ENCODE measurements at regions not wholly inside any gene's neighbourhood (a gene's known extent, or its start where the extent isn't known, plus 50 kb on each side); places are given as distances from the start of the nearest gene placed in this dataset.

DNA sequence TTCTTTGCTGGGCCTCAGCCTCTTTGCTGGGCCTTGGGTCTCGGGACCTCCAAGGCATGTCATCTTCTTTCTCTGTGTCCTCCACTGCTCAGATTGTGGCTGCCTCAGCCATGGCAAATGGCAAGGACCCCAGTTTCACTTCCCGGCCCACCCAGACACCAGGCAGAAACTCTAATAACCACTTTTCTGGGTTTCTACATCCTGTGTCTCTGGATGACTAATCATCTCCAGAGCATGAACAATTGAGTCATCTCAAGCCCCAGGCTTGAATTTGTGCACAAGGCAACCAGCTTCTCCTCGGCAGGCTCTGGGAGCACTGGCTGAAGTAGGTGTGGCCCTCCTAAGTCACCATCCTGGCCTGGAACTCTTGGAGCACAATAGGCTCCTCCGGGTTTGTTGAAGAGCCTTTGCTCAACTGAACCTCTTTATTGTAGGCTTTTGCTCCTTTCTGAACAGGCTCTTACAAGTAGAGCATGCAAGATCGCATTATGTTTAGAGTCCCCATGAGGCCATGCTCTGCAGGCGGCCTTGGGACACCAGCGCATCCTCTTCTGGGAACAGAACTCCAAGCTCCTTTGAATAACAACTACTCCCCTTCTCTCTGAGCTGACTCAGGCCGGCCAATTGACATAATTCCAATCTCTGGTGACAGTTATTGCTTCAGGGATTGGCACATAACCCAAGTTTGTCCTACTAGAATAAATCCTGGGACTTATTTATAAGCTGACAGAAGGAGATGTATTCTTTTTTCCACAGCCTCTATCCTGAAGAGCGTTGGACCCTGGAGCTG, 218.1 kb downstream of the WDR11 start:
- no peak overlapping the region for H3K4me3 ChIP-seq (ENCODE audit: low read depth, low read length)

DNA sequence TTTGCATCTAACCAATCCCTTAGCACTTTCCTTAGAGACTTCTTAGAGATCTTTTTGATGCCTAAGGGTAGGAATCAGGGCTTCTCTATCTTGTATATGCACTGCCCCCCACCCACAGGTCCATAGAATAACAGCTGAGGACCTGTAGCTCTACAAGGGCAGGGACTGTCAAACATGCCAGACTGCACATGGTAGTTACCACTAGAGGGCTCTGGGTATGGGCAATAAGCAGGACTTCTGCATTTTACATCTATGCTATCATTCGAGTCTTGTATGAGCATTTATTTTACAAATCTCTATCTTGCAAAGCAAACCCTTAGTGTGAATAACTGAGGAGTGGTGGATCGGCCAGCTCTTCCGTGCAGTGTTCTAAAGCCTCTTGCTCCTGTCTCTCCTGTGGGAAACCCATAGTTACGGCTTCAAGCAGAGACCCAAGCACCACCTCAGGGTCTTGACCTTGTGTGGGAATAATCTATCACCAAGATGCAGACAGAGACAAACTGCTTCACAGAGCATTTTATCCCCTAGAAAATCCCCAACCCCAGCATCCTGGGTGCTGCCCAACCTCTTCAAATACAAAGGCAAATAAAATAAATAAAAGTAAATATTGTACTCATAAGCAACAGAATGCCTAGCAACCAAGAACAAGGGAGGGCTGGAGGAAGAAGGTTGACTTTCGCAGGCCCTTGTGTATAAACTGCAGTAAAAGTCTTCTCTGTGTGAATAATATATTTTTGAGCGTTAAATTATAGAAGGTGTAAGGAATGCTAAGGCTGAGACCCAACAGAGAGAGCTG, 219.3 kb downstream of the WDR11 start:
- H3K4me3 ChIP-seq (ENCODE audit: low read depth, low read length), result no peak overlapping the region

DNA sequence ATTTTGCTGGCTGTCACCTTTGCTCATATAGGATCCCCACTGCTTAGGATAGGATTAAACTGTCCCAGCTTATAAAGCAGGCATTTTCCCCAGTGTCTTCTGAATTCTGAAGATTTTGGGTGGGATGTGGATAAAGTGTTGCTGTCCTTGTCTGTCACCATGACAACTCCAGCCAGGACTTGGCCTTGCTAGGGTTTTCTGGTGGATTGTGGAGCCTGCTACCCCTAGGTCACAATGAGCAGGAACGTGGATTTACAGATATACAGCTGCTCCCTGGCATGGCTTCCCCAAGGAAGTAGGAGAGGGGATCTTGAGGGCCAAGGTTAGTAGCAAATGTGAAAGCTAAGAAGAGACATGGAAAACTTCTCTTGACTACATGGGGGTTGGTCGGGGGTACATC, 220.7 kb downstream of the WDR11 start:
- no peak overlapping the region for H3K4me3 ChIP-seq (ENCODE audit: low read depth, low read length)

DNA sequence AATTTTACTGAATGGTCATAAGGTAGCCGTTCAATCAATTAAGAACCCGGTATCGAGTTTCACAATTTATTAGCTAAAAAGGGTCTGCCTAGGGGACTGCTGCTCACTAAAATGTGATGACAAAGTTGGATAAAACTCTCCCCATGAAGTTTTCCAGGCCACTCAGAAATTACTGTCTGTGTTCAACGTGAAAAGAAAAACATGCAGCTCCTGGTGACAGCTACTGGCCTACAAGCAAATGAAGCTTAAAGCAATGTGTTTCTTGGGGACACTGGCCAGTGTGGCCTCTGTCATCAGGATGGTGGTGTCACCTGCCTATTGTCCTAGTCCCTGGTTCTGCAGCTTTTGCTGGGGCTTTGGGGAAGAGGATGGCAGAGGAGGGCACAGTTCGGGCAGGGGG, 222.6 kb downstream of the WDR11 start:
- no peak overlapping the region for H3K4me3 ChIP-seq (ENCODE audit: low read depth, low read length)

DNA sequence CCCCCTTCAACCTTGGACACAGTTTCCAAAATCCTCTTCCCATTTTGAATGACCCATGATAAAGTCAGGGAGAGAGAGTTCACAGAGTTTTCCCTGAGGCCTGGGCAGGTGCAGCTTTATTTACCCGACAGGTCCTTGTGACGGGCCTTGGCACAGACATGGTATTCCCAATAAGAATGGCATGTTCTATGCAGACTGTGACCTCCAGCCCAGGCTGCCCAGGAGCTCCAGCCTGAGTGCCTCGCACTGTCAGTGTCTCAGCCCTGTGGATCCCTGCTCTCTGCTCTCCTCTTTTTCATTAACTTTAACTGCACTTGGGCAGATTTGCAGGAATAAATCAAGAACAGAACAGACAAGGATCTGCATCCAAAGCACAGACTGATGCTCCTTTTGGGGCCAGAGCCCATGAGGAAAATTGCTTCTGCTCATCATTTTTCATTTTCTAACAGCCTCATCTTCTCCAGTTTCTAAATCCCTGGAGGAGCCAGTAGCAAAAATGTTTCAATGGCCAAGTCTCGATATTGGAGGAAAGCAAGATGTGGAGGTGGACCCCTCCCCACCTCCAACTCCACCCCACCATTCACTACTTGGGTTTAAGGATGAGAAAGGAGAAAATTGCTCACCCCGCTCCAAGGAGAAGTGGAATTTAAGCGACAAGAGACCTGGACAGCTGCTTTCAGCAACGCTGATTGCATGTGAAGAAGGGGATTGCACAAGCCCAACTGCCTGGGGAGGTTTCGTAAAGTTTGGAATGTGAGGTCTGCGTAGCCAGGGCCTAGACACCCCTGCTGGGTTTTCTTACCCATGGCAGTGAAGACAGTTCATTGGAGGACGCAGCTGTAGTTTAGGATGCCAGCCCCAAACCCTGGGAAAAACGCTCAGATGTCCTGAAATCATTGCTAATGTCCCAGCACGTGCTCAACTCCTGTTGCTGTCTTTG, 225.9 kb downstream of the WDR11 start:
- H3K4me3 ChIP-seq (ENCODE audit: low read depth, low read length), result no peak overlapping the region

DNA sequence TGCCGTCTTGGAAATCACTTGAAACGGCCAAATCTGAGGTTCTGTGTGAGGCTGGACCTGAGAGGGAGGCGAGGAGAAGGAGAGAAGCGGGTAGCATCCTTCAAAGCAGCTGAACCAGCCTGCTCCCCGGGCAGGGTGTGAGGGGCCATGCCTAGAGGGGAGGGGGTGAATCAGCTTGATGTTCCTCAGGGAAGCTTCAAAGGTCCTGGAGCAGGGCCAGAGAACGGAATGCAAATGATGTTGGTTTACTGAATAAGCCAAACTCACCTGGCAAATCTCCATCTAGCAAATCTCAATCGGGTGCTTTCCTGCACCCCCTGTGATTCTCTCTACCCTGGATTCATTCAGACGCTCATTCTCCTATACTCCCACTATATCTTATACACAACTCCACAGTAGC, 226.9 kb downstream of the WDR11 start:
- H3K4me3 ChIP-seq (ENCODE audit: low read depth, low read length), result no peak overlapping the region

DNA sequence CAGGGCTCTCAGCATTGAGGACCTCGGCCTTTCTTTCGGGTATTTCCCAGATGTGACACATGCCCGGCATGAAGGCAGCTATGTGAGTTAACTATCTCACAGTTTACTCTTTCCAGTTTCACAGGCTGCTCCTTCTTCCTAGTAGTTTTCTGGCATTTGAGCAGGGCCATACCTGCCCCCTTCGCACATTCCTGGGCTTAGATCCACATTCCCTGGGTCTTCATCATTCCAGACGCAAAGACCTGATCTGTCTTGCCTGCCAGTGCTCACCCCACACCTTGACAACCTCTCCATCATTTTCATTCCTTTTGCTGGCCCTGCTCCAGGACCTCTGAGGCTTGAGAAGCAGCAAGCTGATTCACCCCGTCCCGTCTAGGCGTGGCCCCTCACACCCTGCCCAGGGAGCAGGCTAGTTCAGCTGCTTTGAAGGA, 227.5 kb downstream of the WDR11 start:
- no peak overlapping the region for H3K4me3 ChIP-seq (ENCODE audit: low read depth, low read length)

DNA sequence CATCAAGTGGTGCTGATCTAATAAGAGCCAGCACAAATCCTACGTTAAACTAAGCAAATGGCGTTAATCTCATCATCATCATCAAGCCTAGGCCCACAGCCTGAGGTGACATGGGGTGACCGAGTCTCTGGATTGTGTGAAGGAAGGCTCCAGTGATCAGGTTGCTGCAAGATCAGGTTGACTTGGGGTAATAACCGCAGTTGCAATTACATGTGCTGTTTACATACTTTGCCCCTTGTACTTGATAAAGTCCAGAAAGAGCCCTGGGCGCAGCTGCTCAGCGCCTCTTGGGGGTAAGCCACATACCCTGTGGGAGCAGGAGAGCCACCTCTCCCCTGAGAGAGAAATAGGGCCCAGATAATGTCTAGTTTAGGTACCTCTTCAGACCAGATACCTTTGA, 228.1 kb downstream of the WDR11 start:
- no peak overlapping the region for H3K4me3 ChIP-seq (ENCODE audit: low read depth, low read length)

DNA sequence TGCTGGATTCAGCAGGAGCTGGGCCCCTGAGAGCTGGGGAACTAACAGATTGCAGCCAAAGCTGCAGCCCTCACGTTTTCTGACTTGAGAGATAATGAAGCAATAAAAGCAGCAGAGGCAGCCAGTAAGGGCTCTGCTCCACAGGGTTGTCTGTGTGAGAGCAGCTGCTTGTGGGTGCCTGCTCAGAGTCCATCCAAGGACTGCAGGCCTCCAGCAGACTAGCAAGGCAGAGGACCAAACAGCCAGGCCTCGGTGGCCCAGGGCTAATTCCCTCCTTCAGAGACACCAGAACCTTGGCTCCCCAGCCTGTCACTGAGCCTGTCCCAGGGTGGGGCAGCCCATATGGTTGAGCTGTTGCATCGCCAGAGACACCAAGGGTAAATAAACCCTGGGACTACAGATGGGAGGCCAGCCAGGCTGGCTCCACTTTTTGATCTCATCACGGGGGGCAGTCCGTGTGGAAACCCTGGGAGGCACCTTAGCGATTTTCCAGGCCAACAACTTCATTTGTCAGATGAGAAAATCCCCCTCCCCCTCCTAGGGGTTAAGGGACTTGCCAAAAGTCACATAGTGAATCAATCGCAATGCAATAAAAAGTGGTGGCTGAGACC, 229.2 kb downstream of the WDR11 start:
- H3K4me3 ChIP-seq (ENCODE audit: low read depth, low read length), result no peak overlapping the region

DNA sequence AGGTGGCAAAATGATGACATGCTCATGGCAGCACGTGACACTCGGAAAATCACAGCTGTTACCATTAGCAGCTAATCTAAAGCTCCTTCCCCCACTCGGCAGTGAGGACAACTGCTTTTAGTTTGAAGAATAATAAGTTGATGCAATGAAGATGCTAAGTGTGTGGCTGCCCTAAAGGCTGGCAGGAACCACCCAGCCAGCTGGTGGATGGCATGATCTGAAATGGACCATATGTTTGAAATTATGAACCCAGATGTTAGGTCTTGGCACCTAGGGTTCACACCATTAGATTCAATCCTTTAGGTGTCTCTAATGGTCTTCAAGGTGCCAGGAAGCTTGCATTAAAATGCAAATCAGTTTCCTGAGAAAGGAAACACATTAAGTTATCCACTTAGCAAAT, 230.1 kb downstream of the WDR11 start:
- H3K4me3 ChIP-seq (ENCODE audit: low read depth, low read length), result no peak overlapping the region

DNA sequence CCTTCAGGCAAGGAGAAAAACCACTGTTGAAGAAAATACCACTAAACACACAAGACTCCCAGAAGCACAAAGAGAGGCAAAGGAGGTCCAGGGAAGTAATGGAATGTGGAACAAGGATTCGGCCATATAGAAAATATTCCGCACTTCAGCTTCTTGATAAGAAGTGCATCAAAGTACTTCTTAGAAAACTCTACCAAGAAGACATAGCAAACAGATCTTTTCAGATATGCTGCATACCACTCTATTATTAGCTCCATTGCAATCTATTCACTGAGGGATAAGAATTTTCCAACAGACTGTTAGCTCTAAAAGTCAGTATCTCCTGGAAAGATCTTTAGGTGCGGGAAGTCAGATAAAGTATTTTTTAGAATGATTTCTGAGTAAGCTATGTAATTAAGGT, 231.8 kb downstream of the WDR11 start:
- no peak overlapping the region for H3K4me3 ChIP-seq (ENCODE audit: low read depth, low read length)

DNA sequence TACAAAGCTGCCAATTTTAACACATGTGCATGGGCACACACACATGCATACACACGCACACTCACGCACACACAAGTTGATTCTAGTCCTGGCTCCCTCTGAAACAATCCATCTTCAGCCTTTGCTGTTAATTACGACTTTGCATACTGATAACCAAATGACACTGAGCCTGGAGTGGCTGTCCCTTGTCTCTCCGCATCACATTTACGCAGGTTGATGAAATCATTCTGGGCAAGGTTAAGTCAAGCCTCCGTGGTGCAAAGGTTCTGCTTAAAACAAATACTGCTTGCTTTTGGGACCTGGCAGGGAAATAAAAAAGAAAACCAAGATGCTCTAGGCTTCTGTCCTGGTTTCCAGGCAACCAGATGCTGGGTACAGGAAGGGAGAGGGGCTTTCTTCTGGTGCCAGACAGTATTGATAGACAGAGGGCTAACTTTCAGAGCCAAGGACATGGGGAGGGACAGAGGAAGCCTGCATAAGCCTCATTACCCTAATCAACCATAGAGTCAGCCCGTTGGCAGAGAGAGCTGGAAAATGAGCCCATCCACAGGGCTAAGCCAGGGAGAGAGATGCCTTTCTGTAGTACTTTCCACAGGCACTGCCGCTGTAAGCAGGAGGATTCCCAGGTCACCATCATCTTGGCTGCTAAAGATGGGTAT, 233.0 kb downstream of the WDR11 start:
- H3K4me3 ChIP-seq (ENCODE audit: low read depth, low read length), result no peak overlapping the region

DNA sequence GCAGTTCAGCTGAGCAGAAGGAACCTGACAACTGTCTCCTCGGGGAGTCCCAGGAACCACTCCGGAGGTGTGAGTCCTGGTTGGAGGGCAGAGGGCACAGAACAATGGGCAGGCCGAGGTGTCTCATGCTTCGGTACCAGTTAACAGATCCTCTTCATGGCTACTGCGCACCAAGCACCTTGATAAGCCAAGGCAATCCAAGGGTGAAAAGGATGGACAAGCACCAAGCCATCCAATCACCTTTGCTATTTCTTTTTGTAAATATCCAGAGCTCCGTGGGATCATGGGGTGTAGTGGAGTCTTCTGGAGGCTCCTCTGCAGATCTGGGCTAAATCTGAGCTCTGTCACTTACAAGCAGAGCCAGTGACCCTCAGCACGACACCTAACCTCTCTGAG, 233.5 kb downstream of the WDR11 start:
- no peak overlapping the region for H3K4me3 ChIP-seq (ENCODE audit: low read depth, low read length)

DNA sequence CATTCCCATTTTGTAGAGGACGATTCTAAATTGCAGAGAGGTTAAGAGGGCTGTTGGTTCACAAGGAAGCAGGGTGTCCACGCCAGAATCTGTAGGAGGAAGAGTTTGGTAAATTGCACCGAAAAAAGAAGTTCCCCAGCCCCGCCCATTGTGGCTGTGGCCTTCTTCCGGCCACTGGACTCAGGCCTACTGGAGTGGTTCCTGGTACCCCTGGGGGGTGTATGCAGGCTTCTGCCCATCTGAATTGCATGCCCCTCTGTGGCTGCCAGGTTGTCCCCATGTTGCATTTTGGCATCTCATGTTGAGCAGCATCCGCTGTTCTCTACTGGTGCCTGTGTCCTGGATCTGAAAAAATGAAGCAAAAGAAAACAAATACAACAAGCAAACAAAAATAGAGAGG, 234.2 kb downstream of the WDR11 start:
- no peak overlapping the region for H3K4me3 ChIP-seq (ENCODE audit: low read depth, low read length)

DNA sequence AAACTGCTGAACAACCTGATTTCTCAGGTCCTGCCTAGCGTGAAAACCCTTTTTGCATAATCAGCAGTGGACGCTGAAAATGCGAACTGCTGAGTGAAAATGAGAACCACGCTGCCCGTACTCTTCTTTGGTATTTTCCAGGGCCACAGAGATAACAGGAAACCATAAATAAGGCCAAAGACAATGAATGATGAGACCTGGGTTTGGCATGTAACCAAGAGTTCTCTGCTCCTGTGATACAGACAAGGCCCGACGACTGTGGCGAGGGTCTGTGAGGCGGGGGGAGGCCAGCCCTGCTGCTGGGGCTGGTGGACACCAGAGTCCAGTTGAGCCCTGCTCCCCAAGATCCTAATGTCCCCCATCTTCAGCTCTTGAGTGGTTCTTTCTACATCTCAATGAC, 236.0 kb downstream of the WDR11 start:
- no peak overlapping the region for H3K4me3 ChIP-seq (ENCODE audit: low read depth, low read length)

DNA sequence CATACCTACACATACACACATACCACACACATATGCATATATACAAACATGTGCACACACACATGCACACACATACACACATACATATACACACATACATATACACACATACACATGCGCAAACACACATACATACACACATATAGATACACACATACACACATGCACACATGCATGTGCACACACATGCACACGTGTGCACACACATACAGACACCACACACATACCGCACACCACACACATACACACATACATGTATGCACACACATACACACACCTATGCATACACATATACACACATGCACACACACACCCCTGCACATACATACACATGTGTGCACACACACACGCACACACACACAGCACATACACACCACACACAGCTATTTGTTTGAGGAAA, 236.5 kb downstream of the WDR11 start:
- no peak overlapping the region for H3K4me3 ChIP-seq (ENCODE audit: low read depth, low read length)

DNA sequence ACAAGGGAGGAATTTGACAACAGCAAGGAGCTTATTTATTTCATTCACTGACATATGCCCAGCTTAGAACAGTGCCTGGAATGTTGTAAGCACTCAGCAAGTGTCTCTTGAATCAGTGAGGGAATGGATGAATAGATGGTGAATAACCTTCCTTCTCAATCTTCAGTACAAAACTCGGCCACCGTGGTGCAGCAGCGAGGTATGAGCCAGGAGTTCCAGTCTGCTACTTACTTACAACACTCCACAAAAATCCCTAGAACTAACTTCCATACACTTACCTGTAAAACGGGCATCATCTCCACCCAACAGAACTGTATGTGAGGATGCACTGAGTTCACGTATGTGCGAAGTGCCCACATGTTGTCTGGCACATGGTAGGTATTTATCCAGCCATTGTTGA, 237.4 kb downstream of the WDR11 start:
- no peak overlapping the region for H3K4me3 ChIP-seq (ENCODE audit: low read depth, low read length)

DNA sequence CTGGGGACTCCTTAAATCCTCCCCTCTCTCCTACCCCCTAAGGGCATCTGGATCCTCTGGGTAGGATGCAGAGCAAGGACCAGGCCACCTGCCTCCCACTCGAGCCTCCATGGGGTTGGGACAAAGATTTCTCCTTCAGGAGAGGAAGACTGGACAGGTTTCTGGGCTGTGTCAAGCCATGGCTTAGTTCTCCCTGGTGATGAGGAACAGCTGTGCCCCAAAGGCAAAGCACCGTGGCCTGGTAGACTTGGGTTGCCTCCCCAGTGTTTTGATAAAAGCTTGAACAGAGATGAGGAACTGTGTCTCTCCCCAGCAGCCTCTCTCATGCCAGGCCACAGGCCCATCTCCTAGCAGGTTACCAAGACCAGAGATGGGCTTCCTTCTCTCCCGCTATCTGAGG, 238.3 kb downstream of the WDR11 start:
- no peak overlapping the region for H3K4me3 ChIP-seq (ENCODE audit: low read depth, low read length)

DNA sequence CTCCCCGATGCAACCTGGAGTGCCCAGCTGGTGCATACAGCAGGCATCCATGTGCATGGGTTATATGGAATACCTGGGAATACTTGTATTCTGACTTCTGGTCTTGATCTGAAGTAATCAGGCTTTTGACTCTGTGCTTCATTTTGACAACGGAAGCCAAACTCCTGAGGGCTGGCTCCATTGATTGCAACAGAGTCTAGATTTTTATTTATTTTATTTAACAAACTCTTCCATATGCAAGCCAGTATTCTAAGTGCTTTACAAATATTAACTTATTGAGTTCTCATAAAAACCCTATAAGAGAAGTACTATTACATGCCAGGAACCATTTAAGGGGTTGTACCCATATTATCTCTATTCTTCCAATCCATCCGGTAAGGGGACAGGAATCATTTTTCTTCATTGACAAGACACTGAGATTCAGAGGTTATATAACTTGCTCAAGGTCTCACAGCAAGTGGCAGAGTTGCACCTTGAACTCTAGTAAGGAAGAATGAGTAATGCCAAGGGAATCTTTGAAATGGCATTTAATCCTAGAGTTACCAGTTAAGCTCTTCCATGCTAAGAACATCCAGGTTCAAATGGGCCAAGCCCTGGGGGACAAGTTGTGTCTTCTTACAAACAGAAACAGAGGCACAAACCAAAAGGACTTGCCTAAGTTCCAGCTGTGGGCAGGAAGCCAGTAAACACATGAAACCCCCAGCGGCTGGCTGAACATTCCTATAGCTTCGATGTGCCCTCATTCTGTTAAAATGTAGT, 241.0 kb downstream of the WDR11 start:
- H3K4me3 ChIP-seq (ENCODE audit: low read depth, low read length), result no peak overlapping the region

DNA sequence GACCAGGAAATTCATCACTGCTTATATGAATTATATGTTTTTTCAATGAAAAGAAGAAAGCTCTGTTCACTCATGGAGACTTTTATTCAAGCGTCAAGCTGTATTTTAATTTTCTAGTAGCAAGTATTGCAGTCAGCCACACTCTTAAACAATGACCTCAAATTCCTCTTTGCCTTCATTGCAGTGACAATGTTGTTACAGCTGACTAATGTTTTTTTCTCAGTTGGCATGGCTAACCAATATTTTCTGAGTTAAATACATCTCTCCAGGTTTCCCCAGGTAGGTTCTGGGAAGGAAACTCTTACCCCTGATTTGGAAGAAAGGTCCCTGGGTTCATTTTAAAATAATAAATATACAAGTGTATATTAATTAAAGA, 241.5 kb downstream of the WDR11 start:
- no peak overlapping the region for H3K4me3 ChIP-seq (ENCODE audit: low read depth, low read length)

Data from iPS-11a (cell line).